ENCODE measurements at regions not wholly inside any gene's neighbourhood (a gene's known extent, or its start where the extent isn't known, plus 50 kb on each side); places are given as distances from the start of the nearest gene placed in this dataset.
"Not testable (repeated sequence)": the region's sequence is repeated elsewhere in the genome, so short reads cannot be mapped to it uniquely, and the experiment has no call there.

DNA sequence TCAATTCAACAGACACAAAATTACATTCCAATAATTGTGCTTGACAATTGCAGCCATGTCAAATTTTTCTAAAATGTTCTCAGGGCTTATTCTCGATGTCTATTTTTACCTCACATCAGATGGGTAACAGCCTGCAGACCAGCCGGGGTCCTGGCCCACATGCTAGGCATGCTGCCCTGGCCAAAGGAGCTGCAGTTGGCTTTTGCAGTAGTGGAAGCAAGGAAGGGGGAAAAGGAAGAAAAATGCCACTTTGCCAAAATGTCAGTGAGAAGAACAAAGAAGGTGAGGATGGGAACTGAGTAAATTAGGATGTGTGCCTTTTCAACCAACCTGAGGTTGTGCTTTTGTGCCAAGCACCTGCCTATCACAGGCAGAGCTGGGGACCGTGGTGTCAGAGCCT lies 161.0 kb downstream of the FOXB1 start:
- no peak for DNase-seq (ENCODE audit: low read depth)
- TF ChIP-seq, protein P1, sequence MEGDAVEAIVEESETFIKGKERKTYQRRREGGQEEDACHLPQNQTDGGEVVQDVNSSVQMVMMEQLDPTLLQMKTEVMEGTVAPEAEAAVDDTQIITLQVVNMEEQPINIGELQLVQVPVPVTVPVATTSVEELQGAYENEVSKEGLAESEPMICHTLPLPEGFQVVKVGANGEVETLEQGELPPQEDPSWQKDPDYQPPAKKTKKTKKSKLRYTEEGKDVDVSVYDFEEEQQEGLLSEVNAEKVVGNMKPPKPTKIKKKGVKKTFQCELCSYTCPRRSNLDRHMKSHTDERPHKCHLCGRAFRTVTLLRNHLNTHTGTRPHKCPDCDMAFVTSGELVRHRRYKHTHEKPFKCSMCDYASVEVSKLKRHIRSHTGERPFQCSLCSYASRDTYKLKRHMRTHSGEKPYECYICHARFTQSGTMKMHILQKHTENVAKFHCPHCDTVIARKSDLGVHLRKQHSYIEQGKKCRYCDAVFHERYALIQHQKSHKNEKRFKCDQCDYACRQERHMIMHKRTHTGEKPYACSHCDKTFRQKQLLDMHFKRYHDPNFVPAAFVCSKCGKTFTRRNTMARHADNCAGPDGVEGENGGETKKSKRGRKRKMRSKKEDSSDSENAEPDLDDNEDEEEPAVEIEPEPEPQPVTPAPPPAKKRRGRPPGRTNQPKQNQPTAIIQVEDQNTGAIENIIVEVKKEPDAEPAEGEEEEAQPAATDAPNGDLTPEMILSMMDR (IDR thresholded peaks at IDR 0.05; ENCODE audit: insufficient read depth, low read depth, low read length, missing control alignments) = no peak
- no peak overlapping the region for H3K4me3 ChIP-seq (ENCODE audit: low read length)

DNA sequence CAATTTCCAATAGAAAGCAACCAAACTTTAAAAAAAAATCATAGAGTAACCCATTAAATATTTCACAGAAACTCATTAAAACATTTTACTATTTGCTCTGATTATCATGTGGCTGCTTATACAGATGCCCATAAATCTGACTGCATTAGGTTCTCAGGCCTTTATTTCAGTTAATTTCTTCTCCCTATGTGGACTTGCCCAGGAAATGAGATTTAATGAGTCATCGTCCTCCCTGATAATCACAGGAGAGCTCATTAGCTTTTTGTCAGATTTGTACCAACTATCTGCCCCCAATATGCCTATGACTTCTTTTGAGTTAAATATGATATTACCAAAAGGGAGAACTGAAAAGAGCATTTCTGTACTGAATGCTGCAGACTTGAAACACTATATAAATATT lies 168.0 kb downstream of the FOXB1 start:
- TF ChIP-seq, protein P1 (IDR thresholded peaks at IDR 0.05; ENCODE audit: insufficient read depth, low read depth, low read length, missing control alignments) = no peak

DNA sequence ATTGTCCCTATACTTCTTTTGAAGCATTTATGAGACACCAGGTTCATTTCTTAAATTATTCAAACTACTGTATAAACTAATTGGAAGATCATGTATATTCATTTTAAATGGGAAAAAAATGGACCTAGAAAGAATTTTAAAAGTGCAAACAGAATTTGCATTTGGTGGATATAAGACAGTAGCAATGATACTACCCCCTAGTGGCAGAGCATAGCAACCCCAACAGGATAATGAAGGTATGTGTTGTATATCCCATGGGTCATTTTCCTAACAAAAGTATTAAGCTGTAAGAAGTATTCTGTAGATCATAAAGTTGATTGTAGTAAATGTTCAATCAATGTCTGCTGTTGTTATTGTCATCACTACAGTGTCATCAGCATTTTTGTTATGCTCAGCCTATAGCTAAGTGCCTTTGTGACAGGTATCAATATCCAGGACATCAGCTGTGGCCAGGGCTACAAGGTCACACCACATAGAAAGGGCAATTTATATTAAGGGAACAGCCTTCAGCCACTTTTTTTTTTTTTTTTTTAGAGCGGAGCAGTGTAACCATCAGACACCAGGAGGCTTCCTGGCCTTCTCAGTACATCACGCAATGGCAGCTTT lies 175.8 kb downstream of the FOXB1 start:
- TF ChIP-seq, protein P1 (IDR thresholded peaks at IDR 0.05; ENCODE audit: insufficient read depth, low read depth, low read length, missing control alignments) = peak; percentile 90
- DNase-seq (ENCODE audit: low read depth) = peak; percentile 67
- H3K4me3 ChIP-seq (ENCODE audit: low read length) = no peak overlapping the region

More for the DNA sequence above, 168.0 kb downstream of the FOXB1 start:
- no peak overlapping the region for H3K4me3 ChIP-seq (ENCODE audit: low read length)
- DNase-seq (ENCODE audit: low read depth) = peak; percentile 36

DNA sequence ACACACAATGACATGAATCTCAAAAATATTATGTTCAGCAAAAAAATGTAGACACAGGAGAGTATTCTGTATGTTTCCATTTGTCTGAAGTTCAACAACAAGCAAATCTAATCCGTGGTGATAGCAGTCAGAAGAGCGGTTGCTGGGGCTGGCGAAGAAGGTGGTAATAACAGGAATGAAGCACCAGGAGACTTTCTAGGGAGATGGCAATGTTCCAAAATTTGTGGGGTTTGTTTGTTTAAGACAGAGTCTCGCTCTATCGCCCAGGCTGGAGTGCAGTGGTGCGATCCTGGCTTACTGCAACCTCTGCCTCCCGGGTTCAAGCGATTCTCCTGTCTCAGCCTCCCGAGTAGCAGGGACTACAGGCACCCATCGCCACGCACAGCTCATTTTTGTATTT lies 177.8 kb downstream of the FOXB1 start:
- not testable (repeated sequence) for DNase-seq (ENCODE audit: low read depth); H3K4me3 ChIP-seq (ENCODE audit: low read length)

DNA sequence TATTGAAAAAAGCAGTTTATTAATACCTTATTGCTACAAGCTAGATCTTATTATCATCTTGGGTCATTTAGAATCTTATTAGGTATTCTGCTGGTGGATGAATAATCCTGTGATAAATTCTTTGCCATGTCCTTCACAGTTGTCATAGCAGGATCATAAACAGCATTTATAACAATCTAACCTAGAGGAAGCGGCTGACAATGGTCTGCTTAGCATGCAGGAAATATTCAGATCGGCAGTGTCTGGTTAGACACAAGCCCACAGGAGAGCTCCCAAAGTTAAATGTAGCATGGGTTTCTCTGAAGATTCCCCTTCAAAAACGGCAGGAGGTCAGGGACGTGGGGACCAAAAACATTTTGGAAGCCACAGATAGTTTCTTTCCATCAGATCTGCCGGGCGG lies 179.3 kb downstream of the FOXB1 start:
- H3K4me3 ChIP-seq (ENCODE audit: low read length) = no peak overlapping the region
- TF ChIP-seq, protein P1 (IDR thresholded peaks at IDR 0.05; ENCODE audit: insufficient read depth, low read depth, low read length, missing control alignments) = no peak
- no peak for DNase-seq (ENCODE audit: low read depth)

DNA sequence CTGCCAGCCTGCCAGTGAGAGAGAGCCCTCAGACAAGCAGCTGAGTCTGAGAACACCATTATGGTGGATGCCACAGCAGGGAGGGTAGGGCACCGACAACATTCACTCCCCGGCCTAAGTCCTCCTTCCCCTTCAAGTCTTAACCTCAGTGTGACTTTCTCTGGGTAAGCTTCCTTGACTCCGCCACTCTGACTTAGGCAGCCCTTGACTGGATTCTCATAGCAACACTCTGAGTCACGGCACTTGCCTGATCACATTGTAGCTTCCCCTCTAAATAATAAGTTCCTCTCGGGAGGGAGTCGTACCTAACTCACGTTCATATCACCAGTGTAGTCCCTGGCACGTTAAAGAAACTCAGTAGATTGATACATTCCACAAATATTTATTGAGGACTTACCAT lies 180.5 kb downstream of the FOXB1 start:
- peak; percentile 72 for DNase-seq (ENCODE audit: low read depth)
- no peak overlapping the region for H3K4me3 ChIP-seq (ENCODE audit: low read length)
- TF ChIP-seq, protein P1 (IDR thresholded peaks at IDR 0.05; ENCODE audit: insufficient read depth, low read depth, low read length, missing control alignments) = no peak

GRCh38 chr15:60191016-60191415 lies 186.9 kb downstream of the FOXB1 start:
- H3K4me3 ChIP-seq (ENCODE audit: low read length) = no peak overlapping the region
- DNase-seq (ENCODE audit: low read depth) = no peak
- TF ChIP-seq, protein P1 (IDR thresholded peaks at IDR 0.05; ENCODE audit: insufficient read depth, low read depth, low read length, missing control alignments) = no peak
